Left lung (tissue), 4 donors: ENCODE measurements at regions not wholly inside any gene's neighbourhood (a gene's known extent, or its start where the extent isn't known, plus 50 kb on each side); places are given as distances from the start of the nearest gene placed in this dataset.
A peak's percentile ranks its signal among the peaks of the same experiment; 100 is the strongest.

ENCODE experiments used
- ATAC-seq: fragments of 200-7000 bp; cut with Tn5 transposase; one replicate; pipeline ENCODE4 v1.9.1; 2020; ENCODE audit warnings: moderate library complexity
- DNase-seq, 4 donors: peaks; one replicate each; pipeline ENCODE4 v3.0.0-alpha.2; 2013 to 2020
- H3K27ac ChIP-seq, 2 donors: fragments of 200-600 bp; sonication (generic) in 1 of 2; one replicate each; pipeline versions ENCODE4 v1.5.0 to v1.8.0; 2020 to 2021
- H3K27me3 ChIP-seq, 2 donors: fragments of 200-600 bp; sonication (generic) in 1 of 2; one replicate each; pipeline versions ENCODE4 v1.5.0 to v1.8.0; 2020 to 2021
- H3K36me3 ChIP-seq, 2 donors: fragments of 200-600 bp; sonication (generic) in 1 of 2; one replicate each; pipeline versions ENCODE4 v1.5.0 to v1.8.0; 2020 to 2021
- H3K4me1 ChIP-seq, 2 donors: fragments of 200-600 bp; one replicate each; pipeline ENCODE4 v1.8.0; 2021
- H3K4me3 ChIP-seq, 2 donors: fragments of 200-600 bp; sonication (generic) in 1 of 2; one replicate each; pipeline versions ENCODE4 v1.5.0 to v1.8.0; 2020 to 2021; ENCODE audit warnings: mild to moderate bottlenecking in 1 of 2
- H3K9me3 ChIP-seq, 2 donors: fragments of 200-600 bp; sonication (generic) in 1 of 2; one replicate each; pipeline versions ENCODE4 v1.5.0 to v1.8.0; 2020 to 2021
- intact Hi-C, 2 donors: fragments of 100-400 bp; cut with DNase I; formaldehyde crosslinking; loops; one replicate each; pipeline versions ENCODE4 v1.11.2 to v1.14.2; 2022
- TF ChIP-seq, protein P1 (sequence below), 2 donors: fragments of 200-600 bp; sonication (generic) in 1 of 2; IDR thresholded peaks; one replicate each; pipeline versions ENCODE4 v1.5.0 to v1.8.0; 2021; ENCODE audit warnings: antibody characterized with exemption in 2 of 2
- donor health status: DM: no; HTN: yes; CAD: no.
- donor health status: DM: no; HTN: no; CAD: no.

DNA sequence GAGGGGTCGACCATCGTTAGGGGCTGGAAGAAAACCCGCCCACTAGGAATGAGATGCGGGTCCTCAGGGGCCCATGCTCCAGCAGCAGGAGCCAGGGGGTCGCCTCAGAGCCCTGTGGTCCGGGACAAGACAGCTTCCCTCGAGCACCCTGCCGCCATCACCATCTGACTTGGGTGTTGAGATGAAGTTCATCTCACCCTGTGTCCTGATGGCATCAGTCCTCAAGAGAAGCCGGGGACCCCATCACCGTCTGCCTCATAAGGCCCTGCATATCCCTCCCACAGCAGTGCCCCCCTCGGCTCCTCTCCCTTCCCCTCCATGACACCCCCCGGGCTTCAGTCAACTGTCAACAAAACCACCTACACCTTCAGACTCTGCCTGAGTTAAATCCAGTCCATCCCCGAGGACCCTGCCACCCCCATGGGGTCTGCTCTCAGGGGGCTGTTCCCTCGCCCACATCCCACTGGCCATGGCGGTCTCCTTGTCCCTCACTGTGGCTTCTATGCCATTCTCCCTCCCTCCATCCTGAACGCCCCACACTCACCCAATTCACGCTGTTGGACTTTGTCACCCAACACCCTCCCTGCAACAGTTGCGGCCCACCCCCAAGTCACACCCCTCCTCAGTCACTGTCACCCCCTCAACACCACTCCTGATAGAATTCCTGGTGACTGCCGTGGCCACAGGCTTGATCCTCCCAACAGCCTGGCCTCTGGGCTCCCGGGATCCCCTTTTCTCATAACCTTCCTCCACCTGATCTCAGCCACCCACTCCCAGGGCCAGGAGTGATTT is 87.7 kb upstream of the RTL6 start:
- ATAC-seq (no peak), DNase-seq (peak in 2 of 4 donors; percentile 8 to 45)
- intact Hi-C loops: no loop called here
- Histone ChIP-seq H3K9me3 (no peaks in the 10 kb centered on the region), H3K4me3 (no peak overlapping the region), H3K36me3 (no peaks in the 10 kb centered on the region), H3K4me1 (no peaks in the 10 kb centered on the region), H3K27ac (no peak overlapping the region), H3K27me3 (peaks cover 8 to 72% of the 10 kb centered on the region in 2 donors)
- TF ChIP-seq, protein P1, sequence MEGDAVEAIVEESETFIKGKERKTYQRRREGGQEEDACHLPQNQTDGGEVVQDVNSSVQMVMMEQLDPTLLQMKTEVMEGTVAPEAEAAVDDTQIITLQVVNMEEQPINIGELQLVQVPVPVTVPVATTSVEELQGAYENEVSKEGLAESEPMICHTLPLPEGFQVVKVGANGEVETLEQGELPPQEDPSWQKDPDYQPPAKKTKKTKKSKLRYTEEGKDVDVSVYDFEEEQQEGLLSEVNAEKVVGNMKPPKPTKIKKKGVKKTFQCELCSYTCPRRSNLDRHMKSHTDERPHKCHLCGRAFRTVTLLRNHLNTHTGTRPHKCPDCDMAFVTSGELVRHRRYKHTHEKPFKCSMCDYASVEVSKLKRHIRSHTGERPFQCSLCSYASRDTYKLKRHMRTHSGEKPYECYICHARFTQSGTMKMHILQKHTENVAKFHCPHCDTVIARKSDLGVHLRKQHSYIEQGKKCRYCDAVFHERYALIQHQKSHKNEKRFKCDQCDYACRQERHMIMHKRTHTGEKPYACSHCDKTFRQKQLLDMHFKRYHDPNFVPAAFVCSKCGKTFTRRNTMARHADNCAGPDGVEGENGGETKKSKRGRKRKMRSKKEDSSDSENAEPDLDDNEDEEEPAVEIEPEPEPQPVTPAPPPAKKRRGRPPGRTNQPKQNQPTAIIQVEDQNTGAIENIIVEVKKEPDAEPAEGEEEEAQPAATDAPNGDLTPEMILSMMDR (IDR thresholded peaks at IDR 0.05): no peak

DNA sequence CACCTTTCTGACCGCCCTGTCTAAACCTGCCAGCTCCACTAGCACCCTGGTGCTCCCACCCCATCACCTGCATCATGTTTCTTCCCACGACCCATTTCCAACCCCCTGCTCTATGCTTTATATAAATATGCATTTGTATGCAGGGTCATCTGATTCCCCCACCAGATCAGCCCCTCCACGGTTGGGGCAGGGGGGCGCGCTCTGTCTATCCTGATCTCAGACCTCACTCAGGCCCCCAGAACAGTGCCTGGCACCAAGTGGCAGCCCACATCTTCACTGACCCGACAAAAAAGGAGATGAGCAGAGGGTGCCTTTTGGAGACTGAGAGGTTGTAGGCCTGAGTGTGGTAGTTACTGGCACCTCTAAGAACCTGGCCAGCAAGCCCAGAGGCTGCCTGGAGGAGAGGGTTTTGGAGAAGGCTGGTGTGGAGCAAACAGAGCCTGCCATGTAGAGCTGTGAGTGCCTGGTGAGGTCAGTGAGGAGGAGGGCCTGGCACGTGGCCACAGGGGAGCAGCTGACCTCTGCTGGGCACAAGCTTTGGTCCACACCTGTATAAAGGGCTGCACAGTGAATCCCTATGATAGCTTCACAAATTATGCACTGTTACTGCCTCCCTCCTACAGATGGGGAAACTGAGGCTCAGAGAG is 86.3 kb upstream of the RTL6 start:
- TF ChIP-seq, protein P1 (IDR thresholded peaks at IDR 0.05): no peak
- H3K4me3 ChIP-seq: no peak overlapping the region
- no peaks in the 10 kb centered on the region for H3K36me3 ChIP-seq
- H3K9me3 ChIP-seq: no peaks in the 10 kb centered on the region
- ATAC-seq (peak; percentile 19), DNase-seq (peak in 2 of 4 donors; percentile 12 to 59)
- peaks cover 8 to 75% of the 10 kb centered on the region in 2 donors for H3K27me3 ChIP-seq
- H3K4me1 ChIP-seq: no peaks in the 10 kb centered on the region
- H3K27ac ChIP-seq: no peak overlapping the region
- intact Hi-C loops: no loop called here

DNA sequence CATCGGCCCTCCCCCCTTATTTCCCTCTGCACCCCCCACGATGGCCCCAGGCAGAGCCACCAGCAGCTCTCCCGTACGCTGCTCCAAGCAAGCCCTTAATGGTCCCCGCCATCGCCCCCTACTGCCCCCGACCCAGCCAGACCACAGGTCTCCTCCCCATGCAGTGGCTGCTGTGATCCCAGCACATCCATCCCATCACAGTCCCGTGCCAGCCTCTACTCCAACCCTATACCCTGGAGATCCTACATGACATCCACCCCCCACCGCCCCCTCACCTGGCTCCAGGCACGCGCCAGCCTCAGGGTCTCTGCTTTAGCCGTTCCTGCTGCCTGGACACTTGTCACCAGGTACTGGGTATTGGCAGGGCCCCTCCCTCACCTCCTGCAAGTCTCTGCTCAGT is 85.8 kb upstream of the RTL6 start:
- no peaks in the 10 kb centered on the region for H3K4me1 ChIP-seq
- intact Hi-C loops: no loop called here
- H3K9me3 ChIP-seq: no peaks in the 10 kb centered on the region
- peaks cover 8 to 79% of the 10 kb centered on the region in 2 donors for H3K27me3 ChIP-seq
- H3K4me3 ChIP-seq: no peak overlapping the region
- no peak for ATAC-seq
- peak in 2 of 4 donors; percentile 22 to 49 for DNase-seq
- no peak overlapping the region for H3K27ac ChIP-seq
- TF ChIP-seq, protein P1 (IDR thresholded peaks at IDR 0.05): no peak
- no peaks in the 10 kb centered on the region for H3K36me3 ChIP-seq

DNA sequence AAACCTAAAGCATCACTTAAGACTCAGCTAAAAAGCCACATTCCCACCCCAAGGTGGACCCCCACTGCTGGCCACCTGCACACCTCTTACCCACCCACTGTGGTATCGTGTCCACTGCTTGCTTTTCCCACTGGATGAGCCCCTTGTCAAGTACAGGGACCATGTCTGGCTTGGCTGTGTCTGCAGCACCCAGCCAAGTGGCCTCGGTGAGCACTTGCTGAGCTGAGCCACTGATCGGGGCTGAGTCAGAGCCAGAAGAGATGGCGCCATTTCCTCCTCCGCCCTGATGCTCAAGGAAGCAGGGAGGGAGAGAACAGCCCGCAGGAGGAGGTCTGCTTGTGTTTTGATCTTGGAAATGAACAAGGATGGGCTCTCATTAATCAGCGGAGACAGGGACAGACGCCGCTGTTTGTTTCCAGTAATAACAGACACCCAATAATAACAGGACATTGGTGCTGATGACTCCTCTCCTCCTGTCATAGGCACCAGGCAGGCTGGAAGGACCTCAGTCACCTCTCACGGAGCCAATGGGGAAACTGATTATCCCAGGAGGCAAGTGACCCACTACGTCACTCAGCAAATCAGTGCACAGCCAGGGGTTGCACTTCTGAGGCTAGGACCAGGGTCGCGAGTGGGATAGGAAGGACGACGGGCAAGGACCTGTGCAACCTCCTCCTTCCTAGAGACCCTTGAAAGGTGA is 85.2 kb upstream of the RTL6 start:
- Histone ChIP-seq H3K27ac (no peak overlapping the region), H3K27me3 (peaks cover 8 to 78% of the 10 kb centered on the region in 2 donors), H3K4me1 (no peaks in the 10 kb centered on the region), H3K36me3 (no peaks in the 10 kb centered on the region), H3K9me3 (no peaks in the 10 kb centered on the region), H3K4me3 (no peak overlapping the region)
- TF ChIP-seq, protein P1 (IDR thresholded peaks at IDR 0.05): no peak
- DNase-seq: peak in 2 of 4 donors; percentile 20 to 23
- intact Hi-C loops: no loop called here
- no peak for ATAC-seq

DNA sequence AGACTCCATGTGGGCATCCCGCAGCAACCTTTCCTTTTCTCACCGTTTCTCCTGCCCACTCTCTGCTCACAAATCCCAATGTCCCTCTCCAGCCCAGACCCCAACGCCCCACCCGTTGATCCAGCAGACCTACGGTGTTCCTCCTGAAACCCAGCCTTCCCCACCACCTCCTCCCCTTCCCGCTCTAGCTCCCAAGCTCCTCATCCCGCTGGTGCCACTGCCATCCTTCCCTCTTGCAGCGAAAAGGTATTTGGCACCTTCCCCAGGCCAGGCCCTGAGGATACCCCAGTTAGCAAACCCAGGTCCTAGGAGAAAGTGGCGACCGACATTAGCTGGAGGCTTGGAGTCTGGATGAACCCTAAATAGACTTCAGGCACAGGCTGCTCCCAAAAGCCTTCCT is 84.0 kb upstream of the RTL6 start:
- peak in 2 of 4 donors; percentile 20 to 39 for DNase-seq
- ATAC-seq: no peak
- intact Hi-C loops: no loop called here
- TF ChIP-seq, protein P1 (IDR thresholded peaks at IDR 0.05): no peak
- Histone ChIP-seq H3K4me1 (no peaks in the 10 kb centered on the region), H3K27ac (no peak overlapping the region), H3K27me3 (peaks cover 8 to 84% of the 10 kb centered on the region in 2 donors), H3K36me3 (no peaks in the 10 kb centered on the region), H3K9me3 (no peaks in the 10 kb centered on the region), H3K4me3 (no peak overlapping the region)
